ENCODE measurements at regions not wholly inside any gene's neighbourhood (a gene's known extent, or its start where the extent isn't known, plus 50 kb on each side); places are given as distances from the start of the nearest gene placed in this dataset.

DNA sequence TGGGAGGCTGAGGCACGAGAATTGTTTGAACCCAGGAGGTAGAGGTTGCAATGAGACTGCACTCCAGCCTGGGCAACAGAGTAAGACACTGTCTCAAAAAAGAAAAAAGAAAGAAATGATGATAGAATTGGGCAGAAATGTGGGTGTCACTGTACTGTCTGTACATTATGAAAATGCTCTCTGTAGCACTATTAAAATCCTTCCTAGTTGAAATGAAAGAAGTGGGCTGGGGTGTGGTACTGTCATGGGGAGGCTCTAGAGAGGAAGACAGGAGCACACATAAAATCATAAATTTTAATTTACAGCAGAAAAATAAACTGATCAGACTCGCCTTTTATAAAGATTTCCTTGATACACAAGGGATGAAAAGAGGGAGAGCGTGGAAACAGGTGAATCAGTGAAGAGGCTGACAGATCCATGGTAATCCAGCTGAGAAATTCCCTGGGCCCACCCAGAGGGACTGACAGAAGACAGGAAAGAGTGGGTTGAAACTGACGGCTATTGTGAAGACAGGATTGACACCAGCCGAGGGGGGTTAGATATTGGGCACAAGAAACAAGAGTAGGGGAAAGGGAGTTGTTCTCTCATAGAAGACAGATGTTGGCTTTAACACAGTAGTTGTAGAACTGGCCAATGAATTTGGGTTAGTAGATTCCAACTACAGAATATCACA is 96.4 kb upstream of the ATL2 start:
- Histone ChIP-seq H3K9me2 (ENCODE audit: low read depth, low read length) (no peaks in the 10 kb centered on the region), H3K4me2 (ENCODE audit: low read length) (no peak overlapping the region), H3K36me3 (ENCODE audit: insufficient read depth, low read length) (no peaks in the 10 kb centered on the region), H3K9ac (ENCODE audit: low read length) (no peak overlapping the region), H3K4me3 (ENCODE audit: low read depth, low read length, poor library complexity, severe bottlenecking) (no peak overlapping the region), H2AFZ (ENCODE audit: low read length) (no peak overlapping the region), H3K27ac (ENCODE audit: low read depth, low read length, poor library complexity, severe bottlenecking) (no peak overlapping the region), H3K4me1 (ENCODE audit: insufficient read depth, low read length, severe bottlenecking) (no peaks in the 10 kb centered on the region), H3K27me3 (ENCODE audit: insufficient read depth, low read length) (no peaks in the 10 kb centered on the region), H4K20me1 (ENCODE audit: insufficient read depth, low read length) (no peaks in the 10 kb centered on the region), H3F3A (ENCODE audit: insufficient read depth, low read length) (no peaks in the 10 kb centered on the region), H3K79me2 (ENCODE audit: insufficient read depth, low read length) (no peaks in the 10 kb centered on the region), H3K9me3 (ENCODE audit: low read length) (no peaks in the 10 kb centered on the region)
- no peak for TF ChIP-seq EZH2 (IDR thresholded peaks at IDR 0.05; ENCODE audit: borderline replicate concordance, low read length)
- TF ChIP-seq, protein P1, sequence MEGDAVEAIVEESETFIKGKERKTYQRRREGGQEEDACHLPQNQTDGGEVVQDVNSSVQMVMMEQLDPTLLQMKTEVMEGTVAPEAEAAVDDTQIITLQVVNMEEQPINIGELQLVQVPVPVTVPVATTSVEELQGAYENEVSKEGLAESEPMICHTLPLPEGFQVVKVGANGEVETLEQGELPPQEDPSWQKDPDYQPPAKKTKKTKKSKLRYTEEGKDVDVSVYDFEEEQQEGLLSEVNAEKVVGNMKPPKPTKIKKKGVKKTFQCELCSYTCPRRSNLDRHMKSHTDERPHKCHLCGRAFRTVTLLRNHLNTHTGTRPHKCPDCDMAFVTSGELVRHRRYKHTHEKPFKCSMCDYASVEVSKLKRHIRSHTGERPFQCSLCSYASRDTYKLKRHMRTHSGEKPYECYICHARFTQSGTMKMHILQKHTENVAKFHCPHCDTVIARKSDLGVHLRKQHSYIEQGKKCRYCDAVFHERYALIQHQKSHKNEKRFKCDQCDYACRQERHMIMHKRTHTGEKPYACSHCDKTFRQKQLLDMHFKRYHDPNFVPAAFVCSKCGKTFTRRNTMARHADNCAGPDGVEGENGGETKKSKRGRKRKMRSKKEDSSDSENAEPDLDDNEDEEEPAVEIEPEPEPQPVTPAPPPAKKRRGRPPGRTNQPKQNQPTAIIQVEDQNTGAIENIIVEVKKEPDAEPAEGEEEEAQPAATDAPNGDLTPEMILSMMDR (IDR thresholded peaks at IDR 0.05; ENCODE audit: low read length) = no peak

DNA sequence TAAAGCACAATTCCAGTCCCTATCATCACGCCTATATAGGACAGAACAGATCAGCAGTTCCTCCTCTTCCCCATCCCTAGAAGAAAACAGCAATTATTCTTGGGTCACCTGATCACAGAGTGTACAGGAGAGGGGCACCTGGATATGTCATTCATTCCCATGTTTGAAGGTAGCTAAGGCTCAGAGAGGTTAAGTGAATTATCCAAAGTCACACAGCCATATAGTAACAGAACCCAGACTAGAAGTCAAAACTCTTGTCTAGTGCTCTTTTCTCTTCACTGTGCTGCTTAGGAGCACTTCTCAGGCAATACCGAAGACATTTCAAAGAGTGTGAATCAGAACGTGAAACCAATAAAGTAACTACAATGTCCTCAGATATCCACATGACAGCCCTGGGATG is 93.0 kb upstream of the ATL2 start:
- Histone ChIP-seq H3K9me3 (ENCODE audit: low read length) (no peaks in the 10 kb centered on the region), H3F3A (ENCODE audit: insufficient read depth, low read length) (no peaks in the 10 kb centered on the region), H2AFZ (ENCODE audit: low read length) (no peak overlapping the region), H4K20me1 (ENCODE audit: insufficient read depth, low read length) (no peaks in the 10 kb centered on the region), H3K4me3 (ENCODE audit: low read depth, low read length, poor library complexity, severe bottlenecking) (no peak overlapping the region), H3K4me1 (ENCODE audit: insufficient read depth, low read length, severe bottlenecking) (no peaks in the 10 kb centered on the region), H3K9me2 (ENCODE audit: low read depth, low read length) (no peaks in the 10 kb centered on the region), H3K4me2 (ENCODE audit: low read length) (no peak overlapping the region), H3K36me3 (ENCODE audit: insufficient read depth, low read length) (no peaks in the 10 kb centered on the region), H3K79me2 (ENCODE audit: insufficient read depth, low read length) (no peaks in the 10 kb centered on the region), H3K27ac (ENCODE audit: low read depth, low read length, poor library complexity, severe bottlenecking) (no peak overlapping the region), H3K27me3 (ENCODE audit: insufficient read depth, low read length) (no peaks in the 10 kb centered on the region), H3K9ac (ENCODE audit: low read length) (no peak overlapping the region)
- TF ChIP-seq, protein P1 (IDR thresholded peaks at IDR 0.05; ENCODE audit: low read length) = no peak
- no peak for TF ChIP-seq EZH2 (IDR thresholded peaks at IDR 0.05; ENCODE audit: borderline replicate concordance, low read length)

DNA sequence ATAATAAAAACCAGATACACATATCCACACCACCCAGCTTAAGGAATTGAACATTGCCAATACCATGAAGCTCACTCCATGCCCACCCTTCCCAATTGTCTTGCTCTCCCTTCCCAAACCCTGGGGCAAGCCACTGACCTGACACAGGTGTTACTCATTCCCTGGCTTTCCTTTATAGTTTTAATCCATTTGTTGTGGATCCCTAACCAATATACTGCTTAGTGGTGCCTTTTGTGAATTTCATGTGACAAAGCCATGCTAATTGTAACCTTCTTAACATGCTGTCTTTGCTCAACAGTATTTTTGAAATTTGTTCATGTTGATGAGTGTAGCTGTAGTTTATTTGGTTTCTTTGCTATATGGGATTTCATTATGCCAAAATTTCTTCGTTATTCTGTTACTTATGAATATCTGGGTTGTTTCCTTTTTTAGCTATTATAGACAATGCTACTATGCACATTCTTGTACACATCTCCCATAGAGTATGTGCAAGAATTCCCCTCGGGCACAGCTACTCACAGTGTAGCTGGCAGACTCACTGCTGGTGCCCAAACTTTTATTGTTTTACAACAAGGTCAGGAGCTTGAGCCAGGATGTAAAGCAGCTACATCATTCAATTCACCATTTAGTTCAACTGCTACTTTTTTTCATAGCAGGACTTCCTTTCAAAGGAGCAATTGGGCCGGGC is 90.8 kb upstream of the ATL2 start:
- H3K4me1 ChIP-seq (ENCODE audit: insufficient read depth, low read length, severe bottlenecking) = no peaks in the 10 kb centered on the region

More for the DNA sequence above, 90.8 kb upstream of the ATL2 start:
- H4K20me1 ChIP-seq (ENCODE audit: insufficient read depth, low read length) = no peaks in the 10 kb centered on the region
- no peaks in the 10 kb centered on the region for H3K79me2 ChIP-seq (ENCODE audit: insufficient read depth, low read length)
- H3K27ac ChIP-seq (ENCODE audit: low read depth, low read length, poor library complexity, severe bottlenecking) = no peak overlapping the region
- no peaks in the 10 kb centered on the region for H3K9me2 ChIP-seq (ENCODE audit: low read depth, low read length)
- TF ChIP-seq, protein P1 (IDR thresholded peaks at IDR 0.05; ENCODE audit: low read length) = no peak
- TF ChIP-seq EZH2 (IDR thresholded peaks at IDR 0.05; ENCODE audit: borderline replicate concordance, low read length) = no peak
- H3K36me3 ChIP-seq (ENCODE audit: insufficient read depth, low read length) = no peaks in the 10 kb centered on the region
- no peak overlapping the region for H2AFZ ChIP-seq (ENCODE audit: low read length)
- H3K27me3 ChIP-seq (ENCODE audit: insufficient read depth, low read length) = no peaks in the 10 kb centered on the region
- no peak overlapping the region for H3K9ac ChIP-seq (ENCODE audit: low read length)
- H3K9me3 ChIP-seq (ENCODE audit: low read length) = no peaks in the 10 kb centered on the region
- H3K4me3 ChIP-seq (ENCODE audit: low read depth, low read length, poor library complexity, severe bottlenecking) = no peak overlapping the region
- H3K4me2 ChIP-seq (ENCODE audit: low read length) = no peak overlapping the region
- no peaks in the 10 kb centered on the region for H3F3A ChIP-seq (ENCODE audit: insufficient read depth, low read length)

Data from OCI-LY1 (cell line).